ENCODE measurements at regions not wholly inside any gene's neighbourhood (a gene's known extent, or its start where the extent isn't known, plus 50 kb on each side); places are given as distances from the start of the nearest gene placed in this dataset.

DNA sequence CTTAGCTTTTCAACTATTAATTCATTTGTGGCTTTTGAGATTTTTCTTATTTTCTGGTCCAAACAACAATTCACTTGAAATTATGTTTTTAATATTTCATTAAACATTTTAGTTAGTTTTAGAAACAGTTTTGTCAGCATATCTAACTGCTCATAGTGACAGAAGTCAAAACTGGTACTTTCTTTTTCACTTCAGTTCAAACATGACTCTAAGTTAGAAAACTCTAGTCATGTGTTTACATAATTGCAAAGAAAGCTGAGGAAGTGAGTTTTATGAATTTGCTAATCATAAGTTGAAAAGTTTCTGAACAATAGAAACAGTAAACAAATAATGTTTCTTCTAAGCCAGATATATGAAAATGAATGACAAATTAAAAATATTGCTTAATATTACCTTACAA is 1931.0 kb downstream of the EFNA5 start:
- Histone ChIP-seq H3K79me2 (ENCODE audit: control insufficient read depth, insufficient read depth, low read length) (no peaks in the 10 kb centered on the region), H3K27me3 (replicated peaks in 1 of 4; ENCODE audit: control extremely low read depth in 1 of 4, control insufficient read depth in 3 of 4, insufficient read depth in 4 of 4, low read length in 3 of 4) (no peaks in the 10 kb centered on the region), H3K9ac (ENCODE audit: low read length) (no peak overlapping the region), H2AFZ (ENCODE audit: insufficient read depth, low read depth, low read length, poor library complexity, severe bottlenecking) (no peak overlapping the region), H3K4me1 (ENCODE audit: control insufficient read depth in 2 of 2, insufficient read depth in 2 of 2, low read length in 2 of 2) (no peaks in the 10 kb centered on the region), H3K4me3 (ENCODE audit: control extremely low read depth in 1 of 5, extremely low read depth in 1 of 5, insufficient read depth in 1 of 5, low read depth in 2 of 5, low read length in 4 of 5) (no peak overlapping the region), H3K36me3 (replicated peaks in 1 of 2; ENCODE audit: control extremely low read depth in 1 of 2, control insufficient read depth in 1 of 2, extremely low read depth in 1 of 2, insufficient read depth in 2 of 2, low read length in 1 of 2) (no peaks in the 10 kb centered on the region), H3K9me3 (ENCODE audit: control extremely low read depth in 1 of 3, control insufficient read depth in 2 of 3, insufficient read depth in 1 of 3, low read length in 2 of 3) (peaks cover 0 to 3% (median 1%) of the 10 kb centered on the region in 3 donors), H4K20me1 (ENCODE audit: control insufficient read depth, insufficient read depth, low read length, poor library complexity, severe bottlenecking) (no peaks in the 10 kb centered on the region), H3K27ac (ENCODE audit: low read length in 2 of 2) (no peak overlapping the region), H3K4me2 (replicated peaks; ENCODE audit: low read depth, low read length, poor library complexity, severe bottlenecking) (no peak overlapping the region)
- peaks cover 3% of the 10 kb centered on the region for H3K9me3 Mint-ChIP-seq (ENCODE audit: insufficient read depth)
- H3K27ac Mint-ChIP-seq: no peak overlapping the region
- ChIA-PET CTCF (no interaction called here), POLR2A (no interaction called here)
- H3K4me1 Mint-ChIP-seq: no peaks in the 10 kb centered on the region
- intact Hi-C loops (cut with micrococcal nuclease): no loop called here
- no peak for DNase-seq
- no peak for TF ChIP-seq EZH2 (IDR thresholded peaks at IDR 0.05; ENCODE audit: borderline replicate concordance, insufficient read depth, low read depth, low read length, poor library complexity, severe bottlenecking)
- TF ChIP-seq, protein P1, sequence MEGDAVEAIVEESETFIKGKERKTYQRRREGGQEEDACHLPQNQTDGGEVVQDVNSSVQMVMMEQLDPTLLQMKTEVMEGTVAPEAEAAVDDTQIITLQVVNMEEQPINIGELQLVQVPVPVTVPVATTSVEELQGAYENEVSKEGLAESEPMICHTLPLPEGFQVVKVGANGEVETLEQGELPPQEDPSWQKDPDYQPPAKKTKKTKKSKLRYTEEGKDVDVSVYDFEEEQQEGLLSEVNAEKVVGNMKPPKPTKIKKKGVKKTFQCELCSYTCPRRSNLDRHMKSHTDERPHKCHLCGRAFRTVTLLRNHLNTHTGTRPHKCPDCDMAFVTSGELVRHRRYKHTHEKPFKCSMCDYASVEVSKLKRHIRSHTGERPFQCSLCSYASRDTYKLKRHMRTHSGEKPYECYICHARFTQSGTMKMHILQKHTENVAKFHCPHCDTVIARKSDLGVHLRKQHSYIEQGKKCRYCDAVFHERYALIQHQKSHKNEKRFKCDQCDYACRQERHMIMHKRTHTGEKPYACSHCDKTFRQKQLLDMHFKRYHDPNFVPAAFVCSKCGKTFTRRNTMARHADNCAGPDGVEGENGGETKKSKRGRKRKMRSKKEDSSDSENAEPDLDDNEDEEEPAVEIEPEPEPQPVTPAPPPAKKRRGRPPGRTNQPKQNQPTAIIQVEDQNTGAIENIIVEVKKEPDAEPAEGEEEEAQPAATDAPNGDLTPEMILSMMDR (IDR thresholded peaks at IDR 0.05): no peak
- H3K27me3 Mint-ChIP-seq: no peaks in the 10 kb centered on the region
- no peak for ATAC-seq (ENCODE audit: low read depth)
- no peak overlapping the region for H3K4me3 Mint-ChIP-seq

DNA sequence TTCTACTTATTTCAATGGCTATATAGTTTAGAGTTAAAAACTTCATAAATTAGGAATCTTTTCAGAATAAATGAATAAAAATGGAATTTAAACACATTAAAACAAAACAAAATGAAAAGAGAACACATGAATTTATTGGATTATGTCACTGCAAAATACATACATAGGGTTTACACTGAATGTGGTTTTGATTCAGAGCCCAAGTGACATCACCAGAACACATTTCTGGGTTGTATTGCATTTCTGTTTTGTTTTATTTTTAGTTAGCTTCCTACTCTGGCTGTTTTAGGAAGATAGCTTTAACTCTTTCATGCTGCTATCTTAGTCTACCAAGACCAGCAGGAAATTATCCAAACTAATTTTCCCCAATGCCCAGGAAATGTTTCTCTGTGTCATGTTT is 1935.0 kb downstream of the EFNA5 start:
- no peak for ATAC-seq (ENCODE audit: low read depth)
- H3K4me2 ChIP-seq (replicated peaks; ENCODE audit: low read depth, low read length, poor library complexity, severe bottlenecking): no peak overlapping the region
- H3K27ac Mint-ChIP-seq: no peak overlapping the region
- no peak overlapping the region for H3K4me3 ChIP-seq (ENCODE audit: control extremely low read depth in 1 of 5, extremely low read depth in 1 of 5, insufficient read depth in 1 of 5, low read depth in 2 of 5, low read length in 4 of 5)
- H3K27me3 ChIP-seq (replicated peaks in 1 of 4; ENCODE audit: control extremely low read depth in 1 of 4, control insufficient read depth in 3 of 4, insufficient read depth in 4 of 4, low read length in 3 of 4): no peaks in the 10 kb centered on the region
- no peaks in the 10 kb centered on the region for H3K4me1 Mint-ChIP-seq
- H3K4me3 Mint-ChIP-seq: no peak overlapping the region
- H3K4me1 ChIP-seq (ENCODE audit: control insufficient read depth in 2 of 2, insufficient read depth in 2 of 2, low read length in 2 of 2): no peaks in the 10 kb centered on the region
- DNase-seq: no peak
- no peaks in the 10 kb centered on the region for H3K36me3 ChIP-seq (replicated peaks in 1 of 2; ENCODE audit: control extremely low read depth in 1 of 2, control insufficient read depth in 1 of 2, extremely low read depth in 1 of 2, insufficient read depth in 2 of 2, low read length in 1 of 2)
- H3K9me3 Mint-ChIP-seq (ENCODE audit: insufficient read depth): peaks cover 3% of the 10 kb centered on the region
- POLR2A ChIA-PET: no interaction called here
- H4K20me1 ChIP-seq (ENCODE audit: control insufficient read depth, insufficient read depth, low read length, poor library complexity, severe bottlenecking): no peaks in the 10 kb centered on the region
- H3K79me2 ChIP-seq (ENCODE audit: control insufficient read depth, insufficient read depth, low read length): no peaks in the 10 kb centered on the region
- H3K27me3 Mint-ChIP-seq: no peaks in the 10 kb centered on the region
- CTCF ChIA-PET: no interaction called here
- TF ChIP-seq, protein P1 (IDR thresholded peaks at IDR 0.05): no peak
- no peak for TF ChIP-seq EZH2 (IDR thresholded peaks at IDR 0.05; ENCODE audit: borderline replicate concordance, insufficient read depth, low read depth, low read length, poor library complexity, severe bottlenecking)
- intact Hi-C loops (cut with micrococcal nuclease): no loop called here
- no peak overlapping the region for H3K9ac ChIP-seq (ENCODE audit: low read length)
- H3K27ac ChIP-seq (ENCODE audit: low read length in 2 of 2): no peak overlapping the region
- H2AFZ ChIP-seq (ENCODE audit: insufficient read depth, low read depth, low read length, poor library complexity, severe bottlenecking): no peak overlapping the region
- peaks cover 0 to 1% (median 0%) of the 10 kb centered on the region in 3 donors for H3K9me3 ChIP-seq (ENCODE audit: control extremely low read depth in 1 of 3, control insufficient read depth in 2 of 3, insufficient read depth in 1 of 3, low read length in 2 of 3)
